ENCODE measurements at regions not wholly inside any gene's neighbourhood (a gene's known extent, or its start where the extent isn't known, plus 50 kb on each side); places are given as distances from the start of the nearest gene placed in this dataset.

- Mint-ChIP-seq H3K27me3 (ENCODE audit: low read depth in 3 of 3) (peaks cover 0 to 1% (median 0%) of the 10 kb centered on the region in 3 donors), H3K9me3 (peaks cover 0 to 5% (median 0%) of the 10 kb centered on the region in 7 donors), H3K27ac (no peak overlapping the region), H3K4me1 (no peaks in the 10 kb centered on the region), H3K4me3 (no peak overlapping the region), H3K36me3 (no peaks in the 10 kb centered on the region)
- H3K27ac ChIP-seq (ENCODE audit: low read depth in 1 of 2, low read length in 2 of 2): no peak overlapping the region
- H3K36me3 ChIP-seq (replicated peaks in 1 of 2; ENCODE audit: control insufficient read depth in 1 of 2, insufficient read depth in 2 of 2, low read length in 2 of 2): no peaks in the 10 kb centered on the region
- WGBS (ENCODE audit: insufficient coverage): 80% methylated on average over 2 of the region's 5 CpGs
- no peaks in the 10 kb centered on the region for H3K9me3 ChIP-seq (replicated peaks in 1 of 2; ENCODE audit: control insufficient read depth in 1 of 2, insufficient read depth in 1 of 2, low read length in 2 of 2)
- H3K79me2 ChIP-seq (ENCODE audit: insufficient read depth, low read length): no peaks in the 10 kb centered on the region
- no peaks in the 10 kb centered on the region for H3K27me3 ChIP-seq (ENCODE audit: control insufficient read depth in 2 of 2, insufficient read depth in 2 of 2, low read length in 2 of 2)
- H4K20me1 ChIP-seq (ENCODE audit: insufficient read depth, low read length): no peaks in the 10 kb centered on the region
- H2AFZ ChIP-seq (ENCODE audit: insufficient read depth, low read depth, low read length, poor library complexity, severe bottlenecking): no peak overlapping the region
- intact Hi-C loops (cut with micrococcal nuclease): no loop called here
- H3K9ac ChIP-seq (ENCODE audit: insufficient read depth, low read length, poor library complexity, severe bottlenecking): no peak overlapping the region
- H3K4me3 ChIP-seq (replicated peaks in 1 of 3; ENCODE audit: low read depth in 2 of 3, low read length in 3 of 3): no peak overlapping the region
- DNase-seq: no peak
- no peak overlapping the region for H3K4me2 ChIP-seq (replicated peaks; ENCODE audit: extremely low read depth, low read length, poor library complexity, severe bottlenecking)
- H3K4me1 ChIP-seq (ENCODE audit: control insufficient read depth in 1 of 2, insufficient read depth in 2 of 2, low read length in 2 of 2): no peaks in the 10 kb centered on the region
- TF ChIP-seq, protein P1, sequence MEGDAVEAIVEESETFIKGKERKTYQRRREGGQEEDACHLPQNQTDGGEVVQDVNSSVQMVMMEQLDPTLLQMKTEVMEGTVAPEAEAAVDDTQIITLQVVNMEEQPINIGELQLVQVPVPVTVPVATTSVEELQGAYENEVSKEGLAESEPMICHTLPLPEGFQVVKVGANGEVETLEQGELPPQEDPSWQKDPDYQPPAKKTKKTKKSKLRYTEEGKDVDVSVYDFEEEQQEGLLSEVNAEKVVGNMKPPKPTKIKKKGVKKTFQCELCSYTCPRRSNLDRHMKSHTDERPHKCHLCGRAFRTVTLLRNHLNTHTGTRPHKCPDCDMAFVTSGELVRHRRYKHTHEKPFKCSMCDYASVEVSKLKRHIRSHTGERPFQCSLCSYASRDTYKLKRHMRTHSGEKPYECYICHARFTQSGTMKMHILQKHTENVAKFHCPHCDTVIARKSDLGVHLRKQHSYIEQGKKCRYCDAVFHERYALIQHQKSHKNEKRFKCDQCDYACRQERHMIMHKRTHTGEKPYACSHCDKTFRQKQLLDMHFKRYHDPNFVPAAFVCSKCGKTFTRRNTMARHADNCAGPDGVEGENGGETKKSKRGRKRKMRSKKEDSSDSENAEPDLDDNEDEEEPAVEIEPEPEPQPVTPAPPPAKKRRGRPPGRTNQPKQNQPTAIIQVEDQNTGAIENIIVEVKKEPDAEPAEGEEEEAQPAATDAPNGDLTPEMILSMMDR (IDR thresholded peaks at IDR 0.05): no peak
Measured at GRCh38 chr13:47545201-47546024, 455.7 kb downstream of the SUCLA2 start.

DNA sequence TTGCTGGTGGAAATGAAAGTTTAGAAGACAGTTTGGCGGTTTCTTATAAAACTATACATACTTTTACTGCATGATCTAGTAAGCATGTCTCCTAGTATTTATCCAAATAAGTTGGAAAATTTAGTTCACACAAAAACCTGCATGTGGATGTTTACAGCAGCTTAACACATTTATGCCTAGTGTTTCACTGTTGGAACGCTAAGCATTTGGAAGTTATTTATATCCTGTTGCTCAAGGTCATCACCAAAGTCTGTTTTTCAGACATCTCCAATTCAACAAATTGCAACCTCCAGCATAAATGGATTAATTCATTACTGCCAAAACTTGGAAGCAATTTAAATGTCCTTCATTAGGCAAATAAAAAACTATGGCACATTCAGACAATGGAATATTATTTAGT is 461.8 kb downstream of the SUCLA2 start:
- Mint-ChIP-seq H3K36me3 (no peaks in the 10 kb centered on the region), H3K4me3 (no peak overlapping the region), H3K27me3 (ENCODE audit: low read depth in 3 of 3) (peaks cover 0 to 1% (median 0%) of the 10 kb centered on the region in 3 donors), H3K27ac (no peak overlapping the region), H3K9me3 (peaks cover 0 to 17% (median 6%) of the 10 kb centered on the region in 7 donors), H3K4me1 (no peaks in the 10 kb centered on the region)
- Histone ChIP-seq H3K4me1 (ENCODE audit: control insufficient read depth in 1 of 2, insufficient read depth in 2 of 2, low read length in 2 of 2) (no peaks in the 10 kb centered on the region), H3K4me3 (replicated peaks in 1 of 3; ENCODE audit: low read depth in 2 of 3, low read length in 3 of 3) (no peak overlapping the region), H3K27ac (ENCODE audit: low read depth in 1 of 2, low read length in 2 of 2) (no peak overlapping the region), H3K9me3 (replicated peaks in 1 of 2; ENCODE audit: control insufficient read depth in 1 of 2, insufficient read depth in 1 of 2, low read length in 2 of 2) (no peaks in the 10 kb centered on the region), H3K79me2 (ENCODE audit: insufficient read depth, low read length) (no peaks in the 10 kb centered on the region), H3K4me2 (replicated peaks; ENCODE audit: extremely low read depth, low read length, poor library complexity, severe bottlenecking) (no peak overlapping the region), H3K9ac (ENCODE audit: insufficient read depth, low read length, poor library complexity, severe bottlenecking) (no peak overlapping the region), H3K27me3 (ENCODE audit: control insufficient read depth in 2 of 2, insufficient read depth in 2 of 2, low read length in 2 of 2) (no peaks in the 10 kb centered on the region), H2AFZ (ENCODE audit: insufficient read depth, low read depth, low read length, poor library complexity, severe bottlenecking) (no peak overlapping the region), H3K36me3 (replicated peaks in 1 of 2; ENCODE audit: control insufficient read depth in 1 of 2, insufficient read depth in 2 of 2, low read length in 2 of 2) (no peaks in the 10 kb centered on the region), H4K20me1 (ENCODE audit: insufficient read depth, low read length) (no peaks in the 10 kb centered on the region)
- WGBS (ENCODE audit: insufficient coverage): no CpG with 5 or more reads among the region's 2 CpGs
- DNase-seq: no peak
- TF ChIP-seq, protein P1 (IDR thresholded peaks at IDR 0.05): no peak
- intact Hi-C loops (cut with micrococcal nuclease): no loop called here
